Bronchial epithelial cell (primary cell): ENCODE measurements at regions not wholly inside any gene's neighbourhood (a gene's known extent, or its start where the extent isn't known, plus 50 kb on each side); places are given as distances from the start of the nearest gene placed in this dataset.

Source experiments
- DNase-seq: peaks from one replicate; pipeline ENCODE4 v3.0.0-alpha.2; 2010; ENCODE audit warnings: low read depth
- FAIRE-seq: peaks from 2 replicates; lab custom pipeline; 2011; peaks lifted over from hg19 to GRCh38; lab: Jason Lieb, UNC
- H3K27me3 ChIP-seq: 2 replicates; pipeline ENCODE4 v1.5.1; 2011; ENCODE audit warnings: low read length; ENCODE audit not compliant: control insufficient read depth, insufficient read depth
- H3K36me3 ChIP-seq: 2 replicates; pipeline ENCODE4 v1.5.1; 2011; ENCODE audit warnings: low read length; ENCODE audit not compliant: control insufficient read depth, insufficient read depth
- H3K4me3 ChIP-seq: 2 replicates; pipeline ENCODE4 v1.5.1; 2011; ENCODE audit warnings: mild to moderate bottlenecking, low read depth, low read length, control low read depth
- CTCF ChIP-seq: IDR thresholded peaks from 2 replicates; pipeline ENCODE4 v1.5.1; 2011; ENCODE audit warnings: mild to moderate bottlenecking, moderate library complexity, low read length, control low read depth, inconsistent platforms; ENCODE audit not compliant: insufficient read depth, severe bottlenecking

DNA sequence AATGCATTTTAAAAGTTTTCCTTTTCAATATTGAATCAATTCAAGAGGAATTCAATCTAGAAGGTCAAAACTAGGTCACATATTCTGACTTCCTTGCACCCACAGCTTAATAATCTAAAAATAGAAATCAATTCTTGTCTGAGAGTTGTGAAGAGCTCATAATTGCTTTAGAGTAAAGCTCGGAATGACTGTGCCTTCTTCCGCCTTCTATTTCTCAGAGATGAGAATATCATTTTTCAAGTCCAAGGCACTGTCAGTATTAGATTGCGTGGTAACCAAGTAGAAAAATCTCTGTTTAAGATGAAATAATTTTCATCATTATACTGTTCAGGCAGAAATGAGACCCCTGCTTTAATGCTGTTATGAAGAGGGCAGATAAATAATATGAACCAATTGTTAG is 272.2 kb upstream of the NFE2L3 start:
- FAIRE-seq (no peak), DNase-seq (no peak)
- Histone ChIP-seq H3K36me3 (no peaks in the 10 kb centered on the region), H3K27me3 (peaks cover 5% of the 10 kb centered on the region), H3K4me3 (no peak overlapping the region)
- no peak for TF ChIP-seq CTCF

- DNase-seq (no peak), FAIRE-seq (no peak)
- Histone ChIP-seq H3K4me3 (no peak overlapping the region), H3K27me3 (peaks cover 5% of the 10 kb centered on the region), H3K36me3 (no peaks in the 10 kb centered on the region)
- no peak for TF ChIP-seq CTCF
Measured at GRCh38 chr7:25881317-25882037, 270.5 kb upstream of the NFE2L3 start.

DNA sequence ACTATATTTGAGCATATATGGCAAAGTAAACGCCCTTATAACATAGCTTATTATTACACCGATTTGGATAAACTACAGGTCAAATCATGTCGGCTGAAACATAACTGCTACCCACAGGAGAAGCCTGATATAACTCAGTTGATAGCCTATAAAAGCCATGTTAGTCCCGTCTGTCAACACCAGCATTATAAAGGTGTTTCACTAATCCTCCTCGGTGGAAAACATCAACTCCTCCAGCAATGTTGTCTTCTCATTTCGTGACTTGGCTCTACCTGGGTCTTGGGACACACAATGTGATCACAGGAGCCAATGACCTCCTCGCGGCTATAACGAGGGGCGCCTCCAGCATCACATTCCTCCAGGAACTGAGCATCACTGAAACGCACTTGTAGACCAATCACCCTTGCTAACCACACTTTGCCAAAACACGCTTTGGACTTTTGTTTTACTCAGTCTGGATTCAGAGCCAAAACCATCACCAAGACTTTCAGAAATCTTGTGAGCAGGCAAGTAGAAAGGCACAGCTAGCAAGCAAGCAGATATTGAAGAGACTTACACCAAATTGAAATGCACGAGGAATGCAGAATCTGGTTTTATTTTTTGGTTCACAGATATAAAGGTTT is 269.7 kb upstream of the NFE2L3 start:
- no peak for DNase-seq
- no peak for FAIRE-seq
- no peak overlapping the region for H3K4me3 ChIP-seq
- no peak for TF ChIP-seq CTCF
- peaks cover 5% of the 10 kb centered on the region for H3K27me3 ChIP-seq
- H3K36me3 ChIP-seq, result no peaks in the 10 kb centered on the region

DNA sequence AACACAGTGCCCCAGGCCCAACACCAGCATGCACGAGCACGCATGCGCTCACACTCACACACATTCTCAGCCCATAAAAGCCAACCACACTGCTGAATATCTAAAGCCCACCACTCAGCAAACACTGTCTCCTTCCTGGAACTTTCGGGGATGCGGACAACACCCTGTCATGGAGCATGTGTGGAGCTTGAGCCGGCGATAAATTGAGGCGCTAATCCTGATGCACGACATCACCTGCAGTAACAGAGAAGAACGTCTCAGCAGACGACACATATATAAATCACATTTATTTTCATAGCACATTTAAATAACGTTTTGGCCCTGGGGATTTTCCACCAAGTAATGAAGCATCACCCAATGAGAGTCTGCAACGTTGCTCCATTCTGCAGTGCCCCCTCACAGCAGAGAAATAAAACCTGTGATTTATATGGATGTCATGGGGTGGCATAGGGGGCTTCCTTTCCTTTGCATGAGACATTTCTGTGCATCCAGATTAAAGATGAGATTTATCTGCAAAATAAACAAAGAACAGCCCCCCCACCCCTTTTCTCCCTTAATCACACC is 267.7 kb upstream of the NFE2L3 start:
- peaks cover 4% of the 10 kb centered on the region for H3K27me3 ChIP-seq
- TF ChIP-seq CTCF, result no peak
- no peaks in the 10 kb centered on the region for H3K36me3 ChIP-seq
- no peak overlapping the region for H3K4me3 ChIP-seq
- DNase-seq (no peak), FAIRE-seq (no peak)

GRCh38 chr7:25885057-25885576 is 266.9 kb upstream of the NFE2L3 start:
- Histone ChIP-seq H3K4me3 (no peak overlapping the region), H3K27me3 (peaks cover 4% of the 10 kb centered on the region), H3K36me3 (no peaks in the 10 kb centered on the region)
- no peak for TF ChIP-seq CTCF
- FAIRE-seq, result no peak
- no peak for DNase-seq
